ENCODE measurements at regions not wholly inside any gene's neighbourhood (a gene's known extent, or its start where the extent isn't known, plus 50 kb on each side); places are given as distances from the start of the nearest gene placed in this dataset.

DNA sequence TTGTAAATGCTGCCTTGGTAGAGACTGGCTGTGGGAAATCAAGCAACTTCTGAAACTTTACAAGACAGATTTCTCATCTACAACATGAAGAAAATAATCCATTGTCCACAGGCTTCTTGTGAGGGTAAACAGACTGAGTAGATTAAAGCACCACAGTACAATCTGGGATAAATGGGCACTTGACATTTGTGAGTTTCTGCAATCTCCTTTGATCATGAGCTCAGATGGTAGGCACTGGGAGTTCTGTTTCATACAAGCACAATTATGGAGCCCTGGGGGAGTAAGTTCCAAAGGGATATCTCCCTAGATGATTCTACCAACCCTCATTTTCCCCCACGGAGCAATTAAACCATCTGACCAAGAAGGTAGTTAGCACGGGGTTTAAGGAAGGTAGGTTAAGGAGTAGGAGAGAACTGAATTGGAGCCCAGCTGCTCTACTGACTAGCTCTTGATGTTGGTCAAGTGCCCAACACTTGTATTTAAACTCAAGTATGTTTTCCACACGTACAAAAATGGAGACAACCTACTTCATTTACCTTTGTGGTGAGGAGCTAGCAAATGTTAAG, 479.5 kb upstream of the TNC start:
- no peaks in the 10 kb centered on the region for H3F3A ChIP-seq (ENCODE audit: insufficient read depth, low read length)
- no peak overlapping the region for H2AFZ ChIP-seq (ENCODE audit: low read length)
- no peaks in the 10 kb centered on the region for H3K27me3 ChIP-seq (replicated peaks; ENCODE audit: insufficient read depth, low read length)
- H3K9me2 ChIP-seq (replicated peaks; ENCODE audit: insufficient read depth, low read length): no peaks in the 10 kb centered on the region
- TF ChIP-seq EZH2 (optimal IDR thresholded peaks at IDR 0.05; ENCODE audit: low read depth, low read length) (no peak), EZH2phosphoT487 (IDR thresholded peaks at IDR 0.05; ENCODE audit: low read length) (no peak)
- TF ChIP-seq, protein P1, sequence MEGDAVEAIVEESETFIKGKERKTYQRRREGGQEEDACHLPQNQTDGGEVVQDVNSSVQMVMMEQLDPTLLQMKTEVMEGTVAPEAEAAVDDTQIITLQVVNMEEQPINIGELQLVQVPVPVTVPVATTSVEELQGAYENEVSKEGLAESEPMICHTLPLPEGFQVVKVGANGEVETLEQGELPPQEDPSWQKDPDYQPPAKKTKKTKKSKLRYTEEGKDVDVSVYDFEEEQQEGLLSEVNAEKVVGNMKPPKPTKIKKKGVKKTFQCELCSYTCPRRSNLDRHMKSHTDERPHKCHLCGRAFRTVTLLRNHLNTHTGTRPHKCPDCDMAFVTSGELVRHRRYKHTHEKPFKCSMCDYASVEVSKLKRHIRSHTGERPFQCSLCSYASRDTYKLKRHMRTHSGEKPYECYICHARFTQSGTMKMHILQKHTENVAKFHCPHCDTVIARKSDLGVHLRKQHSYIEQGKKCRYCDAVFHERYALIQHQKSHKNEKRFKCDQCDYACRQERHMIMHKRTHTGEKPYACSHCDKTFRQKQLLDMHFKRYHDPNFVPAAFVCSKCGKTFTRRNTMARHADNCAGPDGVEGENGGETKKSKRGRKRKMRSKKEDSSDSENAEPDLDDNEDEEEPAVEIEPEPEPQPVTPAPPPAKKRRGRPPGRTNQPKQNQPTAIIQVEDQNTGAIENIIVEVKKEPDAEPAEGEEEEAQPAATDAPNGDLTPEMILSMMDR (IDR thresholded peaks at IDR 0.05; ENCODE audit: low read length): no peak
- no peak for DNase-seq
- H3K9ac ChIP-seq (ENCODE audit: low read length): no peak overlapping the region
- H3K4me3 ChIP-seq (ENCODE audit: low read length): no peak overlapping the region
- no peak overlapping the region for H3K4me2 ChIP-seq (ENCODE audit: low read depth, low read length)
- H3K79me2 ChIP-seq (ENCODE audit: low read length): no peaks in the 10 kb centered on the region
- H3K9me3 ChIP-seq (replicated peaks; ENCODE audit: insufficient read depth, low read length): no peaks in the 10 kb centered on the region
- no peaks in the 10 kb centered on the region for H3K36me3 ChIP-seq (replicated peaks; ENCODE audit: insufficient read depth, low read length)
- H3K27ac ChIP-seq (ENCODE audit: low read length): no peak overlapping the region
- no peaks in the 10 kb centered on the region for H4K20me1 ChIP-seq (ENCODE audit: insufficient read depth, low read length)
- H3K4me1 ChIP-seq (ENCODE audit: low read length): no peaks in the 10 kb centered on the region

DNA sequence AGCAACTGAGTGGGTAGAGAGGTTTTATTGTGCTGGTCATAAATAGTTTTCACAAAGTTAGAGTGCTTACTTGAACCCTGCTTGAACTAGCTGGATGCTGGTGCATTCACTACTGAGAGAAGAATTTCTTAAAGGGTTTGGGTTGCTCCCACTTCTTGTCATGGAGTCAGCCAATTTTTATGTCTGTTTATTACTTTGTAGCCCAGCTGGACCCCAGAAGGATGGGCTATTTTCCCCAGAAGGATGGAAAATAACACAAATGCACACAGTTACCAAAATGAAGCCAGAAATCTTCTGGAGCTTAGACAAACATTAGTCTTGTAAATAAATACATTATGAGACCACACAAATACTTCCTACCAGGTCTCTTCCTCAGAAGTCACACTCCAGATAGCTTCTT, 480.8 kb upstream of the TNC start:
- Histone ChIP-seq H4K20me1 (ENCODE audit: insufficient read depth, low read length) (no peaks in the 10 kb centered on the region), H3F3A (ENCODE audit: insufficient read depth, low read length) (no peaks in the 10 kb centered on the region), H3K79me2 (ENCODE audit: low read length) (no peaks in the 10 kb centered on the region), H3K27me3 (replicated peaks; ENCODE audit: insufficient read depth, low read length) (no peaks in the 10 kb centered on the region), H3K4me3 (ENCODE audit: low read length) (no peak overlapping the region), H3K9me3 (replicated peaks; ENCODE audit: insufficient read depth, low read length) (no peaks in the 10 kb centered on the region), H3K36me3 (replicated peaks; ENCODE audit: insufficient read depth, low read length) (no peaks in the 10 kb centered on the region), H3K4me2 (ENCODE audit: low read depth, low read length) (no peak overlapping the region), H3K9me2 (replicated peaks; ENCODE audit: insufficient read depth, low read length) (no peaks in the 10 kb centered on the region), H3K9ac (ENCODE audit: low read length) (no peak overlapping the region), H3K4me1 (ENCODE audit: low read length) (no peaks in the 10 kb centered on the region), H2AFZ (ENCODE audit: low read length) (no peak overlapping the region), H3K27ac (ENCODE audit: low read length) (no peak overlapping the region)
- TF ChIP-seq EZH2phosphoT487 (IDR thresholded peaks at IDR 0.05; ENCODE audit: low read length): no peak
- TF ChIP-seq EZH2 (optimal IDR thresholded peaks at IDR 0.05; ENCODE audit: low read depth, low read length): no peak
- TF ChIP-seq, protein P1 (IDR thresholded peaks at IDR 0.05; ENCODE audit: low read length): no peak
- DNase-seq: no peak

DNA sequence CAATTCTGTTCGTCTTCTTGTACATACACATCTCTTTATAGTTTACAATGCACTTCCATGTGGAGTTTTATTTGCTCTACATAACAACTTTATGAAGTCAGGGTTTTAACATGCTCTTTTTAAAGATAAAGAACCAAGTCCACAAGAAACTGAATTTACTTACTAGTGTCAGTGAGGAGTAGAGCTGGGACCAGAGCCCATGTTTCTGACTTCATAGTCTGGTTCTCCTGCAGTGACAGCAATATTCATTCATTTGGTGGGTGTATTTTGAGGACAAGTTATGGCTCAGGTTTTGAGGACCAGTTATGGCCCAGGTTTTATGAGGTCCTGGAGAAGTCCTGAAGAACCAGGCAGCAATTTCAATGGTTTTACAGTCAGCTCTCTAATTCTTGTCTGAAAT, 481.9 kb upstream of the TNC start:
- Histone ChIP-seq H2AFZ (ENCODE audit: low read length) (no peak overlapping the region), H3K4me2 (ENCODE audit: low read depth, low read length) (no peak overlapping the region), H3K27ac (ENCODE audit: low read length) (no peak overlapping the region), H3K9me3 (replicated peaks; ENCODE audit: insufficient read depth, low read length) (no peaks in the 10 kb centered on the region), H3K4me3 (ENCODE audit: low read length) (no peak overlapping the region), H3F3A (ENCODE audit: insufficient read depth, low read length) (no peaks in the 10 kb centered on the region), H3K9ac (ENCODE audit: low read length) (no peak overlapping the region), H3K36me3 (replicated peaks; ENCODE audit: insufficient read depth, low read length) (no peaks in the 10 kb centered on the region), H3K79me2 (ENCODE audit: low read length) (no peaks in the 10 kb centered on the region), H4K20me1 (ENCODE audit: insufficient read depth, low read length) (no peaks in the 10 kb centered on the region), H3K4me1 (ENCODE audit: low read length) (no peaks in the 10 kb centered on the region), H3K27me3 (replicated peaks; ENCODE audit: insufficient read depth, low read length) (no peaks in the 10 kb centered on the region), H3K9me2 (replicated peaks; ENCODE audit: insufficient read depth, low read length) (no peaks in the 10 kb centered on the region)
- no peak for DNase-seq
- TF ChIP-seq EZH2phosphoT487 (IDR thresholded peaks at IDR 0.05; ENCODE audit: low read length) (no peak), EZH2 (optimal IDR thresholded peaks at IDR 0.05; ENCODE audit: low read depth, low read length) (no peak)
- TF ChIP-seq, protein P1 (IDR thresholded peaks at IDR 0.05; ENCODE audit: low read length): no peak
